ENCODE measurements at regions not wholly inside any gene's neighbourhood (a gene's known extent, or its start where the extent isn't known, plus 50 kb on each side); places are given as distances from the start of the nearest gene placed in this dataset.

DNA sequence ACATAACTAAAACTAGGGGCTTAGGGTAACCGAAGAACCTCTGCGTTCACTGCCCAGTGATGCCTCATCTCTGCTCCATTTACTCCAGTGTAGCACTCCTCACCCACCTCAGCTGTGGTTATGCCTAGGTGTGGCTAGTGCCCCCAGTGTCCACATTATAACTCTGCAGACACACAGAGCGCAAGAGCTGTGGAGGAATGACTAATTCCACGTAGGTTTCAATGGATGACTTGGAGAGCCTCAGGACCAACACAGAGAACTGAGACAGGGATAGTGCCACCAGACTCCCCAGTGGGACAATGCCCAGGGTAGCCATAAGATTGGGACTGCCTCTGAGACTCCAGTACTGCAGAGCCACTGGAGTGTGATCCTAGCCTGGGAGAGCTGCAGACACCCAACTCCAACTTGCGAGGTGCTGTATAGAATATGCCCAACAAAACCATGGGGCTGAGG, 542.4 kb upstream of the DIPK2B start:
- no peak for DNase-seq

DNA sequence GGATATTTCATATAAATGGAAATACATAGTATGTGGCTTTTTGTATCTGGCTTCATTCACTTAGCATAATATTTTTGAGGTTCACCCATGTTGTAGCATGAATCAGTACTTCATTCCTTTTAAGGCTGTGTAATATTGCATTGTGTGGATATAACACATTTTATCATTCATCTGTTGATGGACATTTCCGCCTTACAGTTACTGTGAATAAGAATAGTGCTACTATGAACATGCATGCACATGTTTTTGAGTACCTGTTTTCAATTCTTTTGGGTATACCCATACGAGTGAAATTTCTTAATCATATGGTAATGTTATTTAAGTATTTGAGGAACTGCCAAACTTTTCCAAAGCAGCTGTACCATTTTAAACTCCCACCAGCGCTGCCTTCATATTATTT, 539.6 kb upstream of the DIPK2B start:
- DNase-seq, result no peak

DNA sequence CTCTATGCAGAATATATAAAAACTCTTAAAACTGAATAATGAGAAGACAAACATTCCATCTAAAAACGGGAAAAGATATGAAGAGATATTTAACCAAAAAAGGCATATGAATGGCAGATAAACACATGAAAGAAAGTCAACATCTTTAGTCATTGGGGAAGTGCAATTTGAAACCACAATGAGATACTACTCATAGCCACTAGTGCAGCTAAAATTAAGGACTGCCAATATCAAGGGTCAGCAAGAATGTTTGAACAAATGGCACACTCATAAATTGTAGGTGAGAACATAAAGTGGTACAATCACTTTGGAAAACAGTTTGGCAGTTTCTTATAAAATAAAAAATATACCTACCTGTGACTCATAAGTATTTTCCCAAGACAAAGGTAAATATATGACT, 534.9 kb upstream of the DIPK2B start:
- DNase-seq, result no peak

DNA sequence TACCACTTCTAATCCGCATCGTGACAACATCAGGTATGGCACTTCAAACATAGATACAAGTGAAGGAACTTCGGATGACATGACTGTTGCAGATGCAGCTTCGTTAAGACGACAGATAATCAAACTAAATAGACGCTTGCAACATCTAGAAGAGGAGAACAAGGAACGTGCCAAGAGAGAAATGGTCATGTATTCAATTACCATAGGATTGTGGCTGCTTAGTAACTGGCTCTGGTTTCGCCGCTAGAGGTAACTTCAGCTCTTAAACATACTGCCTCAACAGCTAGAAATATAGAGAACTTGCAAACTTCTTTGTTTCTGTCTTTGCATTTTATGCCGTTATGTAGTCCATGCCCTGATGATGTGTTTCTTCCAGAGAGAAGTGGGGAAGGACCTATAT, 530.8 kb upstream of the DIPK2B start:
- no peak for DNase-seq

DNA sequence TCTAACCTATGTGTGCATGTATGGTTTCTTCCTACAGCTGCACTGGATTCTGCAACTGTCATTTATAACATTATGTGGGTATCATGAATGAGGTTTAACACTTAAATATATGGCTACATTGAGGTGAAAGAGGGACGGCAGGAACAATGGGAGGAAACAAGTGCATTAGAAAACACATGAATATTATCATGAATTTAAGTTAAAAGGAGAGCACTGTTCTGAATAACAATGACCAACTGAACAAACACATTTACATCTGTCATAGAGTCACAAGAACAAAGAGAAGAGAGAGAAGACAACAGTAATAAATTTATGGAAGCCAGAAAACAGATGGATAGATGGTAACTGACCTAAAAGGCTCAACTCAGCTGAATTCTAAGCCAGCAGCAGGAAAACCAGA, 527.1 kb upstream of the DIPK2B start:
- no peak for DNase-seq

DNA sequence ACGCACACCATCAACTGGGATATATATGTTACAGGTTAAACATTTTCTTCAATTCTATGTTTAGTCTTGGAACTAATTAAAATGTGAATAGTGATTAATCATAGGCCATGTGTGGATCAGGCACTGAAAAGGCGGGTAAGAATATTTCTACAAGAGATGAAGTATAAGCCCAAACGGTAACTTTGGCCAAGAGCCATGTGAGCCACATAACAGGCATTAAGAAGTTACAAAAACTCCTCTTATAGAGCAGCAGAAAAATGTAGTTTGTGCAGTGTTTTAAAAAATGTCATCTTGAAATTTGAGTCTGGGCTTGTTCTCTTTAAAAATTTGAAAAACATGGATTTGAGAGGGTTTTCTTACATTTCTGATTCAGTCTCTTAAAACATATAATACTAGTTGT, 521.8 kb upstream of the DIPK2B start:
- no peak for DNase-seq

DNA sequence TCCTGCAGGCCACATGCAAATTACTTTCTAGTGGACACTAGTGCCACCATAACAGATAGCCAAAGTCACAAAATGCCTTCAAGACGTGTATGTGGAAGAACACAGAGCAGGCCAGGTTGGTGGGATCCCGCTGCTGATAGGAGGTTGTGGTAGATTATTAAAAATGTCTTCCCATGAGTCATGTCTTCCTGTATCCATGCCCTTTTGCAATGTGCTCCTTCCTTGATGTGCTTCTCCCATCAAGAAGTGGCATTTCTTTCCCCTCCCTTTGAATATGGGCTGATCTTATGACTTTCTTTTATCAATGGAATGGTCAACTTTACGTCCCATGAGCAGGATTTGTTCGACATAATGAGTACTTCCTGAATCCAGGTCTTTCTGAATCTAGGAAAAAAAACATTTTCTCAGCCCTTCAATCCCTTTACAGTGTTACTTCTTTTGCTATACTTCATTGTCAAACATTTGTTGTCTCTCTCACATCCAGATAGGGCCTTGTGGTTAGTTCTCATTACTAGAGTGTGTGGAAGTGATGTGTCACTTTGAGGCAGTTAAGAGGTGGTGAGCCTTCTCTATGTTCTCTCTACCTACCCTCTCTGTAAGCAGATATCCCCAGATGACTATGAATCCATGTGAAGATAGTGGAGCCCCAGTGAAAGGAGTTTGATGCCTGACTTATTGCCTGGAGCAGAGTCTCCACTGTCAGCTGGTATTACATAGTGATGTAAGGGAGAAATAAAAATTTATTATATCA, 519.2 kb upstream of the DIPK2B start:
- DNase-seq, result no peak

DNA sequence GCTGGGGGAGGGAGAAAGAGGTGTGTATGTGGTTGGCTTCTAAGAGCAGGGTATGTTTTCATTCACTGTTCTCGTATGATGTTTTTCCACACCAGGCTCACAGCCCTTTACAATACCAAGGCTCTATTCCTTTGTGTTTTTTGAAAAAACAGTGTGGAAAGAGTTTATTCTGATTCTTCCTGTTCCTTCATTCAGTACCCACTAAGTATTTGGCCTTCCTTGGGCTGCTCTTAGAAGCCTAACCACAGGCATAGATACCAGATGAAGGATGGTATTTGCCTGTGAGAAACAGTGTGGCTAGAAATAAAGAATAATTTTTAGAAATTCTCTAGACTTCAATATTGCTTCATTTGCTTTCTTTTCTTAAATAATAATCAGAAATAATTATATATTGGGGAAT, 518.0 kb upstream of the DIPK2B start:
- no peak for DNase-seq

DNA sequence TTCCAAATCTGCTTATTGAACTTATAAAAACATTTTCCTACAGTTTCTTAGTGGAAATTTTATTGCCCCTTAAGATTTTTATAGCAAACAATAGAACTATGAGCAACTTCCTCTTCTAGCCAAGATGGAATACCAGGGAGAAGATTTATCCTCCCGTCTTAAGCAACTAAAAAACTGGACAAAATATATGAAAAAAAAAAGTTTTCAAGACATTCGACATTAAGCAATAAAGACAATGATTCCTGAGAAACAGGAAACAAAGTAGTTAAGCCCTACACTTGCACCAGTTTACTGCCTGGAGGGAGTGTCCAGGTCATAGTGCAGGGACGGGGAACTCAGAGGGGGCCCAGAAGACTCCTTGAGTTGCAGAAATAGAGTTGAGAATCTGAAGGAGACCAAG, 516.1 kb upstream of the DIPK2B start:
- no peak for DNase-seq

DNA sequence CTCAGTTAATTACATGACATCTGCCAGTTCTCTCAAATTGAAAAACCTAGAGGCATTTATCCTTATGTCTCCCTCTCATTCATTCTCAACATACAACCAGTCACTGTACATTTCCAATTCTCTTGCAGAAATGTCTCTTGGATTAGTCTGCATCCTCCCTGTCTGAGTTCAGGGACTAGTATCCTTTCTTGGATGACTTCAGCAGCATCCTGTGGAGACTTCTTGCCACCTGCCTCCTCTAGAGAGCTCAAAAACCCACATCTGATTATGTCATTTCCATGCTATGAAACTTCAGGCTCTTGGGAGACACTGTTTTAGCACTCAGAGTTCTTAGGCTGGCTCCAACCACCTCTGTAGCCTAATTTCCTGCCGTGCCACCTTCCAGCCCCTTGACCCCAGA, 515.1 kb upstream of the DIPK2B start:
- DNase-seq, result no peak

DNA sequence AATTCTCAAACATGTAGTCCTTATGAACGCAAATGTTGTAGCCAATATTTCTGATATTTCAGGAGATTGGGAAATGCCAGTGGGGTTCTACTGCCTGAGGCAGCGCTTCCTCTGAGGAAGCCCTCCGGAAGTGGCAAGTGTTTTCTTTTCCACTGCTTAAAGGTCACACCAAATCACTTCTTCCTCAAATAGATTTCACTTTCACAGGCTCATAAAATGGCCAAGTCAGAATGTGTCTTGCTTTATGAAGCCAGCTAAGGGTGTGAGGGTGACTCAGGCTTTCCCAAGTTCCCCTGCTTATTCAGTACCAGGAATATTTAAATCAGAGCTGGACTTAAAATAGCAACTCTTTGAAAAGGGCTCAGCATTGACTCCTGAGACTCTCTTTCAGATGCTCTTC, 514.2 kb upstream of the DIPK2B start:
- DNase-seq, result no peak

DNA sequence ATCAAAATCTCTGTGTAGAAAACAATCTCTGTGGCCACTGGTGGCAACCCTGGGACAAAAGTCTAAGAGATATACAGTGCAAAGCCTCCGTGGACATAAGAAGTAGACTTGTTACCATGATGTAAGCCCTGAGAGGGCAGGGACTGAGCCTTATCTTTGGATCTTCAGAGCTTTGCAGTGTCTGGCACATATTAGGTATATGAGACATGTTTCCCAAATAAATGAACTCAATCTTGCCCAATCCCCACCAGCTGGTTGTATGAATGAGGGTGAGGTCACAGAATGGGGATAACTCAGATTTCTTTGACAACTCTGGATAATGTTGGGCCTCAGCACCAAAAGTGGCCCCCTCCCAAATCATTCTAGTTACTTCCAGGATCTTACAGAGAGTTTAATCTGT, 511.4 kb upstream of the DIPK2B start:
- no peak for DNase-seq

DNA sequence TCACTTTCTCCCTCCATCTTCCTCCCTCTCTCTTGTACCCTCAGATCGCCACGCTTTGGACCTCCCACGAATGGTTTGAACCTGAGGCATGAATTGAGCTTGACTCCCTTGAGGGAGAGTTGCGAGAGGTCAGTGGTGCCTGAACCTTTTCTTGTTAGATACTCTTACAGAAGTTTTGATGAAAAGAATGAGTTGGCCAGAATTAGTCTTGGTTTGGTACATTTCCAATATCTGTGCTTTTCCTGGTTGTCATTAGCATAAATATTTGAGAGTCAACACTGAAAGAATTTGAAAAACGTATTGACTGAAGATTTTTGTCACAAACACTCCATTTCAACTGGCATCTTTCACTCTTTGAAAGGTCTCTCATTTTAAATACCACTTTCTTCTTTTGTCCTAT, 510.6 kb upstream of the DIPK2B start:
- DNase-seq, result no peak

DNA sequence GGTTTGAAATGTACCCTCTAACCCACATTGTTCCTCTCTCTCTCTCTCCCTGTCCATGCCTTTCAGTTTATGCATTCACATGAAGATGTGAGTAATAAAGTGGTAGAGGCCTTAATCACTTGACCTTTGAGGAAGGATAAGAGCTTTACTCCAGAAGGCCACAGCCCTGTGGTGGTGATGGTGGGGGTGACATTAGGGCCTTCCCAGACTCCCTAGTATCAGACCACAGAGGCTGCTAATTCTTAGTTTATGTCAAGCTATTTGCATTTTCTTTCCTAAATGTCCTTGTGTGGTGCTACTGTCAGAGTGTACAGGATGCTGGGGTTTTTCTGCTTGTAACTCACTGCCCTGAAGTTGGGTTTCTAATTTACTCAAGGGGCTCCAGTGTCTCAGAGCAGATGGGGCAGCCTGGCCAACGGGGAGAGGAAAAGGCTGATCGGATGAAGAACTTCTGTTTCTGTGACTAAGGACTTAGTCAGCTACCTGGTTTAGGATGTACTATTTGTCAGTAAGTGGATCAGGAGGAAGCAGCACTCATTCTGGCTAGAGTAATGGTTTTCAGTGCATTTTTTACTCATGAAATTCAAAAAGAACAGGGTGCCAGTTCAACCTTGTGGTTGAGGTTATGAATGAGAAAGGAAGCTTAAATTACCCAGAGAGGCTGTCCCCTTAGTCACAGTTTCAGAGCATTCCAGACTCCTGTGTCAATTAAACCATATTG, 509.6 kb upstream of the DIPK2B start:
- no peak for DNase-seq

DNA sequence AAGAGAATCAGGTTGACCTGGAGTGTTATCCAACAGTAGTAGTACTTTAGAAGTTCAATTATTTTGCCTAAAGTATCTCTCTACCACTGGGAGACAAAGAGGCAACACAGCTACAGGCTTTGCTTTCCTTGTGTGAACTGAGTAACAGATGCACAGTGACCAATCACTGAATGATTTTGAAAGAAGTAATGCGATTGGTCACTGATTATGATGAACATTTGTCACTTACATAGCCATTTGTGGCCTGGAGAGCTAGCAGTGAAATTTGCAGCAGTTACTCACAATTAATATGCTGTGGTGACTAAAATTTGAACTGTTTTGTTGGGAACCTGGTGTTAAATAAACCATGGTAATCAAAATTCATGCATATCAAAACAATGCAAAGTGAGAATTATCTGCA, 508.7 kb upstream of the DIPK2B start:
- no peak for DNase-seq

DNA sequence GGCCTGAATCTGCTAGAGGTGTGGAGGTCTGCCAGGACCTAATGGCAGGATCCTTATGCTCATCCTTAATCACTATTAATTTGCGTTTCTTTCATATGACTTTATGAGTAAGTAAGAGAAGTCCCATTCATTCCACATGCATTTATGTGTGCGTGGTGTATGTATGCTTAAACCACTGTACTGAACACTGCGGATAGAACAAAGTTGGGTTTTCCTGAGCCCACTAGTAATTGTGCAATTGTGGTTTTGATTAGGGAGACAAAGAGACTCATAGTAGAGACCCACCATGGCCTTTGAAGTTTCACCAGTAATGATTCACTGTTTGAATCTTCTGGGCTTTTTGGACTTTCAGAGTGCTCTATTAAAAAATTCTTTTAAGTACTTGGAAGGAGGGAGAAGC, 498.5 kb upstream of the DIPK2B start:
- no peak for DNase-seq

DNA sequence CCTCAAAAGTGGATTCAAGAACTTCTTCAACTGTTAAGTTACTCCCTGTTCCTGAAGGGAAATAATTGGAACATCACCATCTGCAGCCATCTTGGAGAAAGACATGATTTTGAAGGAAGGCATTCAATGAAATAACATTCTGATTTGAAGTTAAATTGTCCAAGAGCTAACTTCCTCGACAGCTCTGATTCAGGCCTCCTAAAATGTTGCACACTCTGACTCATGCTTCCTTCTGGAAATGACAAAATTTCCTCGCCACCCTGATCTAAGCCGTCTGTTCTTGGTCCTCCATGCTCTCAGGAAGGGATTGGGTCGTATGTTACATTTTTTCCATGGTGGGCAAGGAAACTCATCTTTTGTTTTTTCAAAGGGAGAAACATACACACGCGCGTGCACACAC, 496.9 kb upstream of the DIPK2B start:
- DNase-seq, result peak; percentile 0

DNA sequence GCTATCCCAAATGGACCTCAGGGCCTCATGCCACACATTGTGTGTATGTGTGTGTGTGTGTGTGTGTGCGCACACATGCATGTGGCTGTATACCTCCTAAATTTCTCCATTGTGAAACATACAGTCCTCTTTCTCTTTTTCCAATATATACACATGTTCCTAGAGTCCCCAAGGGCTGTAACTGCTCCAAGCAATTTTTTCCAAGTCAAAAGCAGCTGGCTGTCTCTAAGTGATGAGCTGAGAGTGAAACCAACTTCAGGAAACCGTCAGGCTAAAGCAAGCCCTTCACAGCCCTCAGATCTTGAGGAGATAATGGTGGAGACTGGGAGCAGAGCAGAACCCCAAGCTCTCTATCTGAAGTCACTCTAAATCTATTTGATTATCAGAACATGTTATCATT, 496.1 kb upstream of the DIPK2B start:
- DNase-seq, result no peak

DNA sequence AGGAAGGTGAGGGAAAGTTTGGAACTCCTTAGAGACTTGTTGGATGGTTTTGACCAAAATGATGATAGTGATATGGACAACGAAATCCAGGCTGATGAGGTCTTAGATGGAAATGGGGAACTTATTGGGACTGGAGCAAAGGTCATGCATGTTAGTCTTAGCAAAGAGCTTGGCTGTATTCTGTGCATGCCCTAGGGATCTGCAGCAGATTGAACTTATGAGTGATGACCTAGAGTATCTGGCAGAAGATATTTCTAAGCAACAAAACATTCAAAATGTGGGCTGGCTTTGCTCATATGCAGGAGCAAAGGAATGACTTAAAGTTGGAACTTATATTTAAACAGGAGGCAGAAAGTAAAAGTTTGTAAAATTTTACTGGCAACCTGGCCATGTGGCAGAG, 489.3 kb upstream of the DIPK2B start:
- no peak for DNase-seq

DNA sequence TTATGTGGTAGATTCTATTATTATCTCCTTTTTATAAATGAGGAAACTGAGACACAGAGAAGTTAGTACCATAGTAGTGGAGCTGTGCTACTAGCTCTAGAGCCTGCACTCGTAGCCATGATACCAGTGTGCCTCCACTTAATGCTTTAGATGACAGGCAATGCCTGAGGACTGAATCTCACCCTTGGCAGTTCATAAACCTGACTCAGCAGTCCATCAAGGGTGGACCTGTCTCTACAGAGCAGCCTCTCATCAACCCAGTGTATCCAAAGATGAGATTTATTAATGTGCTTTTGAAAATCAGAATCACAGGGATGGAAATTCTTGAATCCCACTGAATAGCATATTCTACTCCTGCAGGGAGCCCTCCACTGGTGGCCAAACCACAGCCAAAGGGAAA, 483.2 kb upstream of the DIPK2B start:
- no peak for DNase-seq

DNA sequence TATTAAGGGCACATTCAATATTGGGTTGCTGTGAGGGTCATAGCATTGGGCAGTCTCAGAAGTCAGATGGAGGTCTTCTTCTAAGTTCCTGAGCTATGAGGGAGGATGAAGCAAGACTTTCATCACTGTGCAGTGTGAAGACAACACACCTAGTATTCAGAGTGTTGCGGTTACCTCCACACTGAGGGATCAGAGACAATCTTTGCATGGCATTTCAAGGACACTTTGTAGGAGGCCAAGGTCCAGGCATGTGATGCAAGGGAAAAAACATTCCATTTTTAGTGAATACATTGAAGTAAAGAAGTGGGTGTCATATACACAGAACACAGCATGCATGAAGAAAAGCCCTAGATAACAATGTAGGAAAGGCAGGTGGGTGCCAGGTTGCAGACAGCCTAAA, 481.2 kb upstream of the DIPK2B start:
- no peak for DNase-seq

DNA sequence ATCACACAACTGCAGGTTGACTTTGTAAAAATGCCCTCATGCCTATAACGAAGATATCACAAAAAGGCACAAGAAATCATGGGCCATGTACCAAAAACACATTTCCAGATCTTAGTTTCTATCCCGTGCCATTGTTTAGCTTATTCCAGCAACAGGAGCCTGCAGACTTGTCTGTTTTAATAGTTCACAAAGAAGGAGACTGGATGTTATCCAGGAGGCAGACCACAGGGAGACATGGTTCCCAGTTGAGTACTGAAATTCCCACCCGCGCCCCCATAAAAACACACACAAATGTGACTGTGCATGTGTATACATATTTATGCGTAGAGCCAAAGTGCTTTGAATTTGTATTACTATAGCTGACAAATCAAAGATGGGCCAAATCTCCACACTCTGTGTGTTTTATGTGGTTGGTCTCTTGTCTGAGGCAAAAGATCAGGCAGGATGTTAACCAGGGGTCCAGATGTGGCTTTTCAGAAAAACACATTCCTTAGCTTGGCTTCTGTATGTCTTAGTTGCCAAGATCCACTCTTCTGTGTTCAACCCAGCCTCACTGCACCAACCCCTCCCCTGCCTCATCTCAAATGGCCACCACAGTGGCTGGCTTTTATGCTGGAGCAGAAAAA, 469.2 kb upstream of the DIPK2B start:
- DNase-seq, result no peak

DNA sequence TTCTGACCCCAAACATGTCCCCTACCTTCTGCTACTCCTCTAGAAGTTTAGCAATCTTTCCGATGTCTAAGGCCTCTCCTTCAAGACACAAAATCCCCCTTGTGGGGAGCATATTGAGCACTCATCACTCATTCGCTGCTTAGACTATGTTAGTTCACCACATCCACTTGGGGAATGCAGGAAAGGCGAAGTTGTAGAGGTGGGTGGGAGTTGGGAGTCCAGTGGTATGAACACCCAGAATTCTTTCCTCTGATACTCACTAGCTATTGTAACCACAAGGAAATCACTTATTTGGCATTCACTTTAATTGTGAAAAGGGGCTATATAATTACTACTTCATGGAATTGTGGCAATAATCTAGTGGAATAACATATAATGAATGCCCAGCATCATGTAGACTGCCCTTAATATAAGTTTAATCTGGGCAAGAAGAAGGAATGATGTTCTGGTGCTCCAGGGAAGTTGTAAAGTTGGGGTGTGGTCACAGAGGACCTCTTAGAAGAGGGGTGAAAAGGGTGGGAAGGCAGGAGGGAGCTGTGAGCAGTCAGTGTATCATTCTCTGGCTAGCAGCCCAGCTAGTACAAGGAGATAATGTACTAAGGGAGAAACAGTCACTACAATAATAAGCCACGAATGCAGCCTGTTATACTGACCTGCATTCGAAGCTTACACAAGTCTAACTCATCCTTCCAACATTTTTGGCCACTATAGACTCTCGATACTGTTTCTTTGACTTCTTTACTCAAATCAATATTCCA, 468.2 kb upstream of the DIPK2B start:
- DNase-seq, result no peak

Measured in skin of body (tissue), 1 donor.